NCI-H1930 (cell line): ENCODE measurements at regions not wholly inside any gene's neighbourhood (a gene's known extent, or its start where the extent isn't known, plus 50 kb on each side); places are given as distances from the start of the nearest gene placed in this dataset.
"Not testable (repeated sequence)": the region's sequence is repeated elsewhere in the genome, so short reads cannot be mapped to it uniquely, and the experiment has no call there.

Experiments used
- DNase-seq, 2 experiments: peaks; one replicate each; lab custom pipeline; 2025; lab: John Stamatoyannopoulos, UW

DNA sequence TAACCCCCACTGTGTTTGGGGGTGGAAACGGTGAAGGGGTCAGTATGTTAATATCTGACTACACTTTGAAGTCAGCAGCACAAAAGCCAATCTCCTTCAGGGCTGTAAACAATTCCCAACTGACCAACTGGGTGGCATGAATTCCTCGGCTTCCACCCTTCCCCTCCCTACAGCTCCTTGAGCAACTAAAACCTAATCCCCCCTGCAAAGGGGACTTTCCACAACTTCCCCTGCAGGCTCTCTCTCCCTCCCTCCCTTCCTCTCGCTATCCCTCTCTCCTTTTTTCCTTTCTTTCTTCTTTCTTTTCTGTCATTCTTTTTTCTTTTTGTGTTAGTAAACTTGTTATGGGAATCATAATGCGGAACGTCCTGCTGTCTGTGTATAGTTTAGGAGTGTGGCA lies 65.1 kb upstream of the PTCH1 start:
- no peak for DNase-seq

DNA sequence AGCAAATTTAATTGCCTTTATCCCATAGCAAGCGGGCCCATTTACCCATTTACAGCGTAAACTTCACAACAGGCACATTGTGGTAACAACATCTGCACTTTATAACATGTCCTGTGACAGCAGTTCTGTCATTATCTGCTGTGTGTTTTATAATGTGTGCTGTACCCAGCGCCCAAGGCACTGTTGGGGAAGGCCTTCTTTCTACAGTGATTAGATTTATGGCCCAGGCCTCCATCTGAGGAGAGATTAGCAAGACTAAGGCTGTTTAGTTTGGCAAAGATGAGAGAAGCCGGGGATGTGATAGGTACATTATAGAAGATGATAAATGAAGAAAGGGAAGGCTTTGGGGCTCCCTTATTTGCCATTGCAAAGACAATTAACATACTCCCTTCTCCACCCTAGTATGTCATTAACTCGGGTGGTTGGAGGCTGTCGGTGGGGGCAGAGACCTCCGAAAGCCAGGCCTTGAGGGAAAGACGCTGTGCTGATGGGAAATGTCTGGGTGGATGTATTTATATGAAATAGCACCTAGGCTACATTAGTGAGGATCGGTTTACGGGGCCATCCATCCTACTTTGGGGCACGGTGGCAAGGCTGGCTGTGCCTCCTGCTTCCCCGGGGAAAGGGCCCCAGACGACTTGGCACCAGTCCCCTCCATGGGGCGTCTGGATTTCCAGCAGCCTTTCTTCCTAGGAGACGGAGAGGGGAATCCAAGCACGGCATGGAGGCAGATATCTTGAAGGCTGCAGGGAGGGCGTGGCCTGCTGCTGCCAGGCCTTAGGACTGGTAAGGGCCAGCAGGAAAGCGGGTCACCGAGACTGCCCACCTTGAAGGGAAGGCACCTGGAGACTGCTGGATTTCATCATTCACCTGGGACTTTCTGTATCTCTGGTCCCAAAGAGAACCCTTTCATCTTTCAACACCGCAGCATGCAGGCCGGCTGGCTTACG lies 64.3 kb upstream of the PTCH1 start:
- no peak for DNase-seq

DNA sequence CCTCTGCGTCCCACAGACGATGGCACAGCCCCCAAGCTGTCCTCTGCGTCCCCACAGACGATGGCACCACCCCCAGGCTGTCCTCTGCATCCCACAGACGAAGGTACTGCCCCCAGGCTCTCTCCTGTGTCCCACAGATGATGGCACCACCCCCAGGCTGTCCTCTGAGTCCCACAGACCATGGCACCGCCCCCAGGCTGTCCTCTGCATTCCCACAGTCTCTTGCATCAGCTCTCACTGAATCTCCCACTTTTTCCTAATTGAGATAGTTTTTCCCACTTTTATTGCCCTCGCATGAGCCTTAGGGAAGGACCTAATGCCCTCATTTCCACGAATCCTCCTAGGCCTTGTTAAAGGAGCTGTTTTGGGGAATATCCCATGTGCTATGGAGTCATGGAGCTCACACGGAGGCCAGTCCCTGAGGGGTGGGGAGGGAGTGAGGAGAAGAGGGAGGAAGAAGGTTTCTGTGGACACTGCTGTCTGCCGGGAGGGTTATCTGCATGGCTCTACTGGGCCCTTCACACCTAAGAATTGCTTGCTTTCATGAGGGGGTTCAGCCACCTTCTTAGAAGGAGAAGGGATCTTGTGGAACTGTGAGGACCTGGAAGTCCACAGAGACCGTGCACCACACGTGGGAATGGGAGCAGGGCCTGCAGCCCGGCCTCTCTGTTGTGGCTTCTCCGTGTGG lies 58.2 kb upstream of the PTCH1 start:
- DNase-seq, result no peak

DNA sequence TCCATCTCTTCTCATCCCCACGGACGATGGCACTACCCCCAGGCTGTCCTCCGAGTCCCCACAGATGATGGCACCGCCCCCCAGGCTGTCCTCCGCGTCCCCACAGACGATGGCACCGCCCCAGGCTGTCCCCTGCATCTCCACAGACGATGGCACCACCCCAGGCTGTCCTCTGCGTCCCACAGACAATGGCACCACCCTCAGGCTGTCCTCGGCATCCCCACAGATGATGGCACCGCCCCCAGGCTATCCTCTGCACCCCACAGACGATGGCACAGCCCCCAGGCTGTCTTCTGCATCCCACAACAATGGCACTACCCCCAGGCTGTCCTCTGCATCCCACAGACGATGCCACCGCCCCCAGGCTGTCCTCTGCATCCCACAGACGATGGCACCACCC lies 57.4 kb upstream of the PTCH1 start:
- no peak for DNase-seq

GRCh38 chr9:95573463-95573862 lies 56.7 kb upstream of the PTCH1 start:
- DNase-seq, result no peak

DNA sequence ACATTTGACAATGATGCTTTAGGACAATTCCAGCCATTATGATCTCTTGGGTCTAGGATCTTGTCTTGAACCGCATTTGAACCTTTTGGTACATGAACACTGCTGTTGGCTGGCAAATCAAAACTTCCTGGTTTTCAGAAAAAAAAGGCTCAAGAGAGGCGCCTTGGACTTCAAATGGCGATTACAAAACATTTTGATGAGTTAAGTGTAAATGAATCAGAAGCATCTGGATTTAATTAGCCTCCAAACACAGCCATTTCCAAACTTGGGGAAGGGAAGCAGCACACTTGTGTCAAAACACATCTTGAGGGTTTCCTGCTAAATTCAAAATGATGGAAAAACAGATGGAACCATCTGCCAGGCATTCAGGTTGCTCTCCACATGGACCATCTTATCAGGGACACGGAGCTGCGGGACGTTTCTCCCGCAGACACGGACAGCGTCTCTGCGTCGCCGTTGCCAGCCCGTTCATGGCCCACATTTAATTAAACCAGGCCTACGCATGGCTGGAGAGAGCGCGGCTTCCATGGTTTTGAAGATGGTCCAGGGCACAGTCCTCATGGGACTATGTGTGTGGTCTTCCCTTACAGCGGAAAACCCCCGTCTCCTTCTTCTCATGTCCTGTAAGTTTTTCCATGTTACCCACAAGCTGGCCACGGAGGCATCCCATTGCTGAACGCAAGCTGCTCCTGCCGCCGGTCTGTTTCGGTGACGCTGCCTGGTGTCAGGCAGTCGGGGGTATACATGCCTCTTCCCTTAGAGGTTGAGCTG lies 55.8 kb upstream of the PTCH1 start:
- DNase-seq, result no peak

GRCh38 chr9:95570646-95571045 lies 53.9 kb upstream of the PTCH1 start:
- no peak for DNase-seq

GRCh38 chr9:95570150-95570549 lies 53.4 kb upstream of the PTCH1 start:
- DNase-seq, result no peak

- not testable (repeated sequence) for DNase-seq
These were observed 52.0 kb upstream of the PTCH1 start for GRCh38 chr9:95568735-95569134.
